Calu3 (cell line): ENCODE measurements at regions not wholly inside any gene's neighbourhood (a gene's known extent, or its start where the extent isn't known, plus 50 kb on each side); places are given as distances from the start of the nearest gene placed in this dataset.

Experiments
- BruUV-seq: library from RNA; stranded (reverse); fragments of 400-500 nt; replicated peaks from 2 replicates; lab custom pipeline; 2021; lab: Mats Ljungman, UMichigan
- CTCF ChIA-PET: fragments of 300-600 bp; sonication (Branson Sonifier 250); formaldehyde crosslinking; loops from one replicate; lab custom pipeline; 2022; ENCODE audit warnings: antibody characterized with exemption; lab: Charles Lee
- DNase-seq: peaks from one replicate; pipeline ENCODE4 v3.0.0; 2022
- H3K27ac Mint-ChIP-seq: one replicate; pipeline ENCODE4 v1.8.0; 2022; ENCODE audit warnings: mixed read lengths; ENCODE audit not compliant: unreplicated experiment
- H3K27me3 Mint-ChIP-seq: one replicate; pipeline ENCODE4 v1.8.0; 2022; ENCODE audit warnings: mixed read lengths; ENCODE audit not compliant: unreplicated experiment
- H3K36me3 Mint-ChIP-seq: one replicate; pipeline ENCODE4 v1.8.0; 2022; ENCODE audit warnings: mild to moderate bottlenecking, moderate library complexity, mixed read lengths; ENCODE audit not compliant: insufficient read depth, unreplicated experiment
- H3K4me1 Mint-ChIP-seq: one replicate; pipeline ENCODE4 v1.8.0; 2022; ENCODE audit warnings: mild to moderate bottlenecking, low read depth, mixed read lengths; ENCODE audit not compliant: unreplicated experiment
- H3K4me3 Mint-ChIP-seq: one replicate; pipeline ENCODE4 v1.8.0; 2022; ENCODE audit warnings: mild to moderate bottlenecking, low read depth, moderate library complexity, mixed read lengths; ENCODE audit not compliant: unreplicated experiment
- H3K9me3 Mint-ChIP-seq: one replicate; pipeline ENCODE4 v1.8.0; 2022; ENCODE audit warnings: low read depth, mixed read lengths; ENCODE audit not compliant: unreplicated experiment
- intact Hi-C: fragments of 100-400 bp; cut with micrococcal nuclease; formaldehyde crosslinking; loops from one replicate; pipeline ENCODE4 v1.10.0; 2022; ENCODE audit not compliant: unreplicated experiment
- TF ChIP-seq, protein P1 (sequence below): fragments of 200-600 bp; IDR thresholded peaks from one replicate; pipeline ENCODE4 v1.8.0; 2022; ENCODE audit warnings: antibody characterized with exemption; ENCODE audit not compliant: unreplicated experiment

DNA sequence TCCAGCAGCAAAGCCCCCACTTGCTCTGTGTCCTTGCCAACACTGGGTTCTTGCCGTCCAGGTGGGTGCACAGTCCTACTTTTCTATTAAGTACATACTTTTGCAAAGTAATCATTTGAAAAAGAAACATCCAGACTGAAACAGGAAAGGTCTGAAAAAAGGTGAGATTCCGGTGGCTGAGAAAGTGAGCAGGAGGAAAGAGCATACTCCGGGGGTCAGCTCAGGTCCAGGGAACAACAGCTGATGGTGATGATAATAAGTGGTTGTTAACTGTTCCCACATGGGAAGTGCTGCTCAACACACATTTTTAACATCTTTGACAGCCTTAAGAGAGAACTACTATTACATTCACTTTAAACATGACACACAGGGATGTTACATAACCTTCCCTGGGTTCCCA lies 86.1 kb upstream of the UXS1 start:
- H3K4me1 Mint-ChIP-seq, result no peaks in the 10 kb centered on the region
- H3K4me3 Mint-ChIP-seq, result no peak overlapping the region
- BruUV-seq, result no TSS peak
- no peak for DNase-seq
- H3K9me3 Mint-ChIP-seq, result no peaks in the 10 kb centered on the region
- peaks cover 46% of the 10 kb centered on the region for H3K27me3 Mint-ChIP-seq
- CTCF ChIA-PET, result no interaction called here
- H3K36me3 Mint-ChIP-seq, result no peaks in the 10 kb centered on the region
- H3K27ac Mint-ChIP-seq, result no peak overlapping the region
- intact Hi-C loops, result no loop called here
- TF ChIP-seq, protein P1, sequence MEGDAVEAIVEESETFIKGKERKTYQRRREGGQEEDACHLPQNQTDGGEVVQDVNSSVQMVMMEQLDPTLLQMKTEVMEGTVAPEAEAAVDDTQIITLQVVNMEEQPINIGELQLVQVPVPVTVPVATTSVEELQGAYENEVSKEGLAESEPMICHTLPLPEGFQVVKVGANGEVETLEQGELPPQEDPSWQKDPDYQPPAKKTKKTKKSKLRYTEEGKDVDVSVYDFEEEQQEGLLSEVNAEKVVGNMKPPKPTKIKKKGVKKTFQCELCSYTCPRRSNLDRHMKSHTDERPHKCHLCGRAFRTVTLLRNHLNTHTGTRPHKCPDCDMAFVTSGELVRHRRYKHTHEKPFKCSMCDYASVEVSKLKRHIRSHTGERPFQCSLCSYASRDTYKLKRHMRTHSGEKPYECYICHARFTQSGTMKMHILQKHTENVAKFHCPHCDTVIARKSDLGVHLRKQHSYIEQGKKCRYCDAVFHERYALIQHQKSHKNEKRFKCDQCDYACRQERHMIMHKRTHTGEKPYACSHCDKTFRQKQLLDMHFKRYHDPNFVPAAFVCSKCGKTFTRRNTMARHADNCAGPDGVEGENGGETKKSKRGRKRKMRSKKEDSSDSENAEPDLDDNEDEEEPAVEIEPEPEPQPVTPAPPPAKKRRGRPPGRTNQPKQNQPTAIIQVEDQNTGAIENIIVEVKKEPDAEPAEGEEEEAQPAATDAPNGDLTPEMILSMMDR, result no peak

DNA sequence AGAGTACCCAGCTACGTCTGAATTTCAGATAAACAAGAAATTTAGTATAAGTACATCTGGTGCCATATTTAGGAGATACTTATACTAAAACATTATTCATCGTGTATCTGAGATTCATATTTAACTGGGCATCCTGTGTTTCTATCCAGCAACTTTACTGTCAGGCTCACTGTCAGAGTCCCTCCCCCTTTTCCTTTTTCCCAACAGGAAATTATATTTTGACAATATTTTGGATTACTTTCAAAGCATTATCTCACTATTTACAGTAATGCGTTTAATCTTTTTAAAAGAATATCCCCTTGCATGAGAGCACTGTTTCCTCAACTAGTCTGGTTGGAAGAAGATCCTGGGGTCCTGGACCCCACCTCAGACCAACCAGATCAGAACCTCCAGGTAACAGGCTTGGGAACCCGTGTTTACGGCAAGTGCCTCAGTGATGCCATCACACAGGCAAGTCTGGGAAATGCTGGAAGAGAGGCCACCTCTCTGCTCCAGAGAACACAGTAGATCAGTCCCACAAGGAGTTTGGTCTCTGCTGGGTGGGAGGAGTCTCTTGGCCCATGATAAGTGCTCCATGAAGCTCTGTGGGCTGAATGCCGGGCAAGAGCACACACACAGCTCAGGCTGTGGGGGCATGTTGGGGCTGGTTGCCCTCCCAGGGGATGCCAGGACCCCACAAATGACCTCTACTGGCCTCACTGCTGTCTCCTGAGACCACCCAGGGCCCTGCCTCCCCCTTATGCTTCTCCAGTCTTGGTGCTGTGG lies 84.2 kb upstream of the UXS1 start:
- TF ChIP-seq, protein P1, result no peak
- CTCF ChIA-PET, result interaction anchor here (0.6 kb wide), 1 partner anchor 8 kb away, joined by 3 read pairs; no protein-coding TSS in a partner anchor
- DNase-seq, result no peak
- BruUV-seq, result no TSS peak
- H3K36me3 Mint-ChIP-seq, result no peaks in the 10 kb centered on the region
- H3K27ac Mint-ChIP-seq, result no peak overlapping the region
- H3K9me3 Mint-ChIP-seq, result no peaks in the 10 kb centered on the region
- no peaks in the 10 kb centered on the region for H3K4me1 Mint-ChIP-seq
- peaks cover 27% of the 10 kb centered on the region for H3K27me3 Mint-ChIP-seq
- intact Hi-C loops, result no loop called here
- no peak overlapping the region for H3K4me3 Mint-ChIP-seq

DNA sequence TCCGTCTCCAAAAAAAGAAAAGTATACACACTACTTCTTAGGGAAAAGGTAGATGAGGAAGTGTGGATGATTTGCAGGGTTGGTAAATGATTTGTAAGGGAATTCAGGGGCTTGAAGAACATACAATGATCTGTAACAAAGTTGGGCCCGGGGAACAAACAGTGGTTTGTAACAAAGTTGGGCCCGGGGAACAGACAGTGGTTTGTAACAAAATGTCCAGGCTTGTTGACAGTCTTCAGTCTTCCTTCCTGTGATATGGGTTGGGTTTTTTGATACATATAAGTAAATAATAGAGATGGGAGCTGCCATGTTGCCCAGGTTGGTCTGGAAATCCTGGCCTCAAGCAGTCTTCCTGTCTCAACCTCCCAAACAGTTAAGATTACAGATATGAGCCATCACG lies 83.3 kb upstream of the UXS1 start:
- BruUV-seq, result no TSS peak
- no peaks in the 10 kb centered on the region for H3K9me3 Mint-ChIP-seq
- peaks cover 18% of the 10 kb centered on the region for H3K27me3 Mint-ChIP-seq
- H3K4me3 Mint-ChIP-seq, result no peak overlapping the region
- no peak for DNase-seq
- TF ChIP-seq, protein P1, result no peak
- intact Hi-C loops, result no loop called here
- no peaks in the 10 kb centered on the region for H3K4me1 Mint-ChIP-seq
- CTCF ChIA-PET, result interaction anchor here (0.6 kb wide), 1 partner anchor 9 kb away, joined by 3 read pairs; no protein-coding TSS in a partner anchor
- no peak overlapping the region for H3K27ac Mint-ChIP-seq
- no peaks in the 10 kb centered on the region for H3K36me3 Mint-ChIP-seq

DNA sequence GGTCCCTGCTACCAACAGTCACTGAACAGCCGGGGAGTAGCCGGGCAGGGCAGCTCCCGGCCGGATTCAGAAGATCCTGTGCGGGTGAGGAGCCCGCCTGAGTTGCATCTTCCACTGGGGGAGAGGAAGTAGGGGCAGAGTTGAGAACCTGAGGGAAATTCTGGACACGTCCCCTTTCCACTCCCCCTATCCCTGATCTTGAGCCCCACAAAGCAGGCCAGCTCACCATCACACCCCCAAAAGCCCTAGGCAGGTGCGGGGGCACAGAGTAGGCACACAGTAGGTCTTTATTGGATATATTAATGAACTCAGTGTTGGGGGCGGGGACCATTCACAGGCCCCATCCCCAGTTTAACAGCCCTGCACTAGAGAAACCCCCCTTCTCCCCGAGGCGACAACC lies 81.9 kb upstream of the UXS1 start:
- peaks cover 9% of the 10 kb centered on the region for H3K27me3 Mint-ChIP-seq
- H3K27ac Mint-ChIP-seq, result no peak overlapping the region
- DNase-seq, result no peak
- intact Hi-C loops, result no loop called here
- no TSS peak for BruUV-seq
- CTCF ChIA-PET, result no interaction called here
- TF ChIP-seq, protein P1, result no peak
- no peaks in the 10 kb centered on the region for H3K9me3 Mint-ChIP-seq
- H3K4me1 Mint-ChIP-seq, result peaks cover 4% of the 10 kb centered on the region
- no peaks in the 10 kb centered on the region for H3K36me3 Mint-ChIP-seq
- no peak overlapping the region for H3K4me3 Mint-ChIP-seq
